MM.1S (cell line): ENCODE measurements at regions not wholly inside any gene's neighbourhood (a gene's known extent, or its start where the extent isn't known, plus 50 kb on each side); places are given as distances from the start of the nearest gene placed in this dataset.

Experiments
- DNase-seq: peaks from one replicate; pipeline ENCODE4 v3.0.0-alpha.2; 2015
- H2AFZ ChIP-seq: fragments of 300-600 bp; sonication (generic); 2 replicates; pipeline ENCODE4 v1.6.0; 2016; ENCODE audit warnings: antibody characterized with exemption, low read length
- H3F3A ChIP-seq: fragments of 300-600 bp; sonication (generic); 2 replicates; pipeline ENCODE4 v1.6.1; 2016; ENCODE audit warnings: mild to moderate bottlenecking, antibody characterized with exemption, low read length, moderate library complexity, mixed read lengths; ENCODE audit not compliant: insufficient read depth
- H3K27ac ChIP-seq: fragments of 300-600 bp; sonication (generic); 2 replicates; pipeline ENCODE4 v1.5.1; 2016; ENCODE audit warnings: mild to moderate bottlenecking, low read length
- H3K27me3 ChIP-seq: fragments of 300-600 bp; sonication (generic); replicated peaks from 2 replicates; pipeline ENCODE4 v1.6.0; 2016; ENCODE audit warnings: low read length; ENCODE audit not compliant: insufficient read depth
- H3K36me3 ChIP-seq: fragments of 300-600 bp; sonication (generic); replicated peaks from 2 replicates; pipeline ENCODE4 v1.6.1; 2016; ENCODE audit warnings: mild to moderate bottlenecking, low read length, mixed read lengths; ENCODE audit not compliant: insufficient read depth
- H3K4me1 ChIP-seq: fragments of 300-600 bp; sonication (generic); 2 replicates; pipeline ENCODE4 v1.6.1; 2016; ENCODE audit warnings: low read length, mixed read lengths
- H3K4me2 ChIP-seq: fragments of 300-600 bp; sonication (generic); 2 replicates; pipeline ENCODE4 v1.6.0; 2016; ENCODE audit warnings: low read depth, low read length
- H3K4me3 ChIP-seq: fragments of 300-600 bp; sonication (generic); 2 replicates; pipeline ENCODE4 v1.5.1; 2016; ENCODE audit warnings: low read length, mixed read lengths
- H3K79me2 ChIP-seq: fragments of 300-600 bp; sonication (generic); 2 replicates; pipeline ENCODE4 v1.6.1; 2016; ENCODE audit warnings: mixed run types, low read length, mixed read lengths
- H3K9ac ChIP-seq: fragments of 300-600 bp; sonication (generic); 2 replicates; pipeline ENCODE4 v1.6.1; 2016; ENCODE audit warnings: low read length, mixed read lengths
- H3K9me2 ChIP-seq: fragments of 300-600 bp; sonication (generic); replicated peaks from 2 replicates; pipeline ENCODE4 v1.6.1; 2016; ENCODE audit warnings: mild to moderate bottlenecking, low read length, mixed read lengths; ENCODE audit not compliant: insufficient read depth
- H3K9me3 ChIP-seq: fragments of 300-600 bp; sonication (generic); replicated peaks from 2 replicates; pipeline ENCODE4 v1.6.1; 2016; ENCODE audit warnings: mild to moderate bottlenecking, low read length, mixed read lengths; ENCODE audit not compliant: insufficient read depth
- H4K20me1 ChIP-seq: fragments of 300-600 bp; sonication (generic); 2 replicates; pipeline ENCODE4 v1.6.1; 2016; ENCODE audit warnings: mild to moderate bottlenecking, low read length, moderate library complexity, mixed read lengths; ENCODE audit not compliant: insufficient read depth
- CTCF ChIP-seq: fragments of 300-600 bp; sonication (generic); IDR thresholded peaks from 2 replicates; pipeline ENCODE4 v1.5.1; 2016; ENCODE audit warnings: antibody characterized with exemption, low read length, mixed read lengths
- EZH2 ChIP-seq: fragments of 300-600 bp; sonication (generic); optimal IDR thresholded peaks from 2 replicates; pipeline ENCODE3; 2017; ENCODE audit warnings: low read depth, mild to moderate bottlenecking, antibody characterized with exemption, low read length, mixed read lengths
- EZH2phosphoT487 ChIP-seq: fragments of 300-600 bp; sonication (generic); IDR thresholded peaks from 2 replicates; pipeline ENCODE4 v1.6.1; 2018; ENCODE audit warnings: antibody characterized with exemption, low read length

GRCh38 chr2:16006537-16007166 is 66.3 kb downstream of the MYCN start:
- H3K9ac ChIP-seq = no peak overlapping the region
- no peaks in the 10 kb centered on the region for H3K9me2 ChIP-seq
- H3K27me3 ChIP-seq = no peaks in the 10 kb centered on the region
- no peak for DNase-seq
- H3K4me2 ChIP-seq = no peak overlapping the region
- no peaks in the 10 kb centered on the region for H3K36me3 ChIP-seq
- H3F3A ChIP-seq = no peaks in the 10 kb centered on the region
- no peak overlapping the region for H2AFZ ChIP-seq
- no peak overlapping the region for H3K27ac ChIP-seq
- H4K20me1 ChIP-seq = no peaks in the 10 kb centered on the region
- TF ChIP-seq EZH2 (no peak), EZH2phosphoT487 (no peak), CTCF (no peak)
- H3K4me3 ChIP-seq = no peak overlapping the region
- no peaks in the 10 kb centered on the region for H3K9me3 ChIP-seq
- no peaks in the 10 kb centered on the region for H3K79me2 ChIP-seq
- H3K4me1 ChIP-seq = no peaks in the 10 kb centered on the region

- Histone ChIP-seq H3K27ac (no peak overlapping the region), H3K9ac (no peak overlapping the region), H3K9me3 (no peaks in the 10 kb centered on the region), H3K4me2 (no peak overlapping the region), H3K36me3 (no peaks in the 10 kb centered on the region), H3K79me2 (no peaks in the 10 kb centered on the region), H2AFZ (no peak overlapping the region), H3F3A (no peaks in the 10 kb centered on the region), H3K4me3 (no peak overlapping the region), H3K27me3 (no peaks in the 10 kb centered on the region), H4K20me1 (no peaks in the 10 kb centered on the region), H3K4me1 (no peaks in the 10 kb centered on the region), H3K9me2 (no peaks in the 10 kb centered on the region)
- TF ChIP-seq EZH2phosphoT487 = no peak
- TF ChIP-seq CTCF = no peak
- no peak for TF ChIP-seq EZH2
- DNase-seq = no peak
These were observed 65.6 kb downstream of the MYCN start for GRCh38 chr2:16005816-16006536.

GRCh38 chr2:16005389-16005788 is 65.0 kb downstream of the MYCN start:
- Histone ChIP-seq H3F3A (no peaks in the 10 kb centered on the region), H3K9ac (no peak overlapping the region), H3K27me3 (no peaks in the 10 kb centered on the region), H3K4me1 (no peaks in the 10 kb centered on the region), H3K9me2 (no peaks in the 10 kb centered on the region), H2AFZ (no peak overlapping the region), H3K4me3 (no peak overlapping the region), H3K4me2 (no peak overlapping the region), H3K9me3 (no peaks in the 10 kb centered on the region), H3K79me2 (no peaks in the 10 kb centered on the region), H3K27ac (no peak overlapping the region), H4K20me1 (no peaks in the 10 kb centered on the region), H3K36me3 (no peaks in the 10 kb centered on the region)
- DNase-seq = no peak
- no peak for TF ChIP-seq EZH2
- TF ChIP-seq EZH2phosphoT487 = no peak
- TF ChIP-seq CTCF = no peak
